ENCODE measurements at regions not wholly inside any gene's neighbourhood (a gene's known extent, or its start where the extent isn't known, plus 50 kb on each side); places are given as distances from the start of the nearest gene placed in this dataset.

DNA sequence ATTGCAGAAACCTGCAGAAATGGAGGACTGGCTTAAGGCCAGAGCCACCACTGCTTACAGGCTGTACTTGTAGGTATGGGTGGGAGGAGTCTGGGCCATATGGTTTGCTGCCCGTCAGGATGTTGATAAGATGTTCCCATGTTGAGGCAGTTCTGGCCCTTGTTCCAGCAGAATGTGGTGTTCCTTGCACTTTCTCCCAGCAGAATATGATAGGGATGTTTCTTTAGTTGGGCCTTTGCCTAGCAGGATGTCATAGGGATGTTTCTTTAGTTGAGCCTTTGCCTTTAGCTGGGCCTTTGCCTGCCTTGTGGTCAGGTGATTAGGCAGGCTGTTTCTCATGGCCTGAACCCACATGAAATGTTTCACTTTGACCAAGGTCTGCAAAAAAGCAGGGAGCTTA is 139.1 kb upstream of the PAQR3 start:
- Histone ChIP-seq H3K4me3 (no peak overlapping the region), H3K4me1 (no peaks in the 10 kb centered on the region), H3K27ac (no peak overlapping the region), H3K9me3 (peaks cover 11% of the 10 kb centered on the region), H3K27me3 (ENCODE audit: low read depth) (no peaks in the 10 kb centered on the region), H3K36me3 (no peaks in the 10 kb centered on the region)
- TF ChIP-seq CTCF (IDR thresholded peaks at IDR 0.05), result no peak
- intact Hi-C loops (cut with DNase I), result no loop called here
- ATAC-seq, result no peak
- no peak for DNase-seq

GRCh38 chr4:79074040-79074439 is 134.8 kb upstream of the PAQR3 start:
- no peaks in the 10 kb centered on the region for H3K36me3 ChIP-seq
- no peak for DNase-seq
- ATAC-seq, result no peak
- H3K9me3 ChIP-seq, result no peaks in the 10 kb centered on the region
- H3K4me3 ChIP-seq, result no peak overlapping the region
- no peak for TF ChIP-seq CTCF (IDR thresholded peaks at IDR 0.05)
- no peaks in the 10 kb centered on the region for H3K27me3 ChIP-seq (ENCODE audit: low read depth)
- H3K4me1 ChIP-seq, result no peaks in the 10 kb centered on the region
- intact Hi-C loops (cut with DNase I), result no loop called here
- H3K27ac ChIP-seq, result no peak overlapping the region

DNA sequence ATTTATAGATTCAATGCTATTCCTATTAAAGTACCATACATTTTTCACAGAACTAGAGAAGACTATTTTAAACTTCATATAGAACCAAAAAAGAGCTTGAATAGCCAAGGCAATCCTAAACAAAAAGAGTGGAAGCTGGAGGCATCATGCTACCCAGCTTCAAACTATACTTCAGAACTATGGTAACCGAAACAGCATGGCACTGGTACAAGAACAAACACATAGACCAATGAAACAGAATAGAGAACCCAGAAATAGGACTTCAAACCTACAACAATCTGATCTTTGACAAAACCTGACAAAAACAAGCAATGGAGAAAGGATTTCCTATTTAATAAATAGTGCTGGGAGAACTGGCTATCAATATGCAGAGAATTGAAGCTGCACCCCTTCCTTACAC is 134.2 kb upstream of the PAQR3 start:
- Histone ChIP-seq H3K4me1 (no peaks in the 10 kb centered on the region), H3K27me3 (ENCODE audit: low read depth) (no peaks in the 10 kb centered on the region), H3K4me3 (no peak overlapping the region), H3K36me3 (no peaks in the 10 kb centered on the region), H3K27ac (no peak overlapping the region), H3K9me3 (no peaks in the 10 kb centered on the region)
- no peak for ATAC-seq
- DNase-seq, result no peak
- TF ChIP-seq CTCF (IDR thresholded peaks at IDR 0.05), result no peak
- intact Hi-C loops (cut with DNase I), result no loop called here

GRCh38 chr4:79065262-79065661 is 126.0 kb upstream of the PAQR3 start:
- Histone ChIP-seq H3K27me3 (ENCODE audit: low read depth) (no peaks in the 10 kb centered on the region), H3K4me3 (no peak overlapping the region), H3K27ac (no peak overlapping the region), H3K9me3 (no peaks in the 10 kb centered on the region), H3K36me3 (no peaks in the 10 kb centered on the region), H3K4me1 (no peaks in the 10 kb centered on the region)
- ATAC-seq, result no peak
- intact Hi-C loops (cut with DNase I), result no loop called here
- DNase-seq, result no peak
- no peak for TF ChIP-seq CTCF (IDR thresholded peaks at IDR 0.05)

DNA sequence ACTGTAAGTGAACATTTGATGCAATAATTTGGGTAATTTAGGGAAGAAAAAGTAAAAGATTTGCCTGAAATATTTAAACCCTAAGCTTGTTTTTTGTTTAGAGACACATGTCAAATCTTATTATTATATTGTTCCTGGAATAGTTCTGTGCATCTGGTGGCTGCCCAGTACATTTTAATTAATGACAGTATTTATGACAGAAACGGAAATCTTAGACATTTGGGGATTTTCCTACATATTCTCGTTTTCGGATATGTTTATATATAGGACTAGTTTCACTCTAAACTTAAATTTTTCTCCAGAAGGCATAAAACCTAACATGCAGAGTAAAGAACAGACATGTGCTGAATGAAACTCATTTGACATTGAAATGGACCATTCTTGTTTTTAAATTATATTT is 125.6 kb upstream of the PAQR3 start:
- H3K36me3 ChIP-seq, result no peaks in the 10 kb centered on the region
- ATAC-seq (no peak), DNase-seq (no peak)
- TF ChIP-seq CTCF (IDR thresholded peaks at IDR 0.05), result no peak
- intact Hi-C loops (cut with DNase I), result no loop called here
- H3K4me1 ChIP-seq, result no peaks in the 10 kb centered on the region
- no peak overlapping the region for H3K4me3 ChIP-seq
- H3K27ac ChIP-seq, result no peak overlapping the region
- H3K9me3 ChIP-seq, result no peaks in the 10 kb centered on the region
- no peaks in the 10 kb centered on the region for H3K27me3 ChIP-seq (ENCODE audit: low read depth)

Measured in lower lobe of right lung (tissue), 2 donors.